ENCODE measurements at regions not wholly inside any gene's neighbourhood (a gene's known extent, or its start where the extent isn't known, plus 50 kb on each side); places are given as distances from the start of the nearest gene placed in this dataset.

- CTCF ChIA-PET = no interaction called here
- H3K27me3 Mint-ChIP-seq = peaks cover 2% of the 10 kb centered on the region
- peaks cover 5% of the 10 kb centered on the region for H3K9me3 Mint-ChIP-seq
- no peaks in the 10 kb centered on the region for H3K4me1 Mint-ChIP-seq
- no peak overlapping the region for H3K4me3 Mint-ChIP-seq
- POLR2A ChIA-PET = no interaction called here
- no peaks in the 10 kb centered on the region for H3K36me3 Mint-ChIP-seq (ENCODE audit: low read depth)
- no peak for DNase-seq
- H3K27ac Mint-ChIP-seq = no peak overlapping the region
These were observed 85.7 kb downstream of the ADRA2C start for GRCh38 chr4:3851881-3852280.

GRCh38 chr4:3852309-3852708 is 86.1 kb downstream of the ADRA2C start:
- no peaks in the 10 kb centered on the region for H3K4me1 Mint-ChIP-seq
- POLR2A ChIA-PET = no interaction called here
- H3K27me3 Mint-ChIP-seq = peaks cover 2% of the 10 kb centered on the region
- H3K4me3 Mint-ChIP-seq = no peak overlapping the region
- H3K9me3 Mint-ChIP-seq = peaks cover 5% of the 10 kb centered on the region
- no peak overlapping the region for H3K27ac Mint-ChIP-seq
- CTCF ChIA-PET = no interaction called here
- no peaks in the 10 kb centered on the region for H3K36me3 Mint-ChIP-seq (ENCODE audit: low read depth)
- no peak for DNase-seq

- POLR2A ChIA-PET = no interaction called here
- Mint-ChIP-seq H3K27me3 (peaks cover 2% of the 10 kb centered on the region), H3K4me3 (no peak overlapping the region), H3K27ac (no peak overlapping the region), H3K36me3 (ENCODE audit: low read depth) (no peaks in the 10 kb centered on the region), H3K4me1 (no peaks in the 10 kb centered on the region), H3K9me3 (peaks cover 5% of the 10 kb centered on the region)
- DNase-seq = no peak
- CTCF ChIA-PET = no interaction called here
These were observed 86.5 kb downstream of the ADRA2C start for GRCh38 chr4:3852711-3853110.

GRCh38 chr4:3853388-3854035 is 87.3 kb downstream of the ADRA2C start:
- Mint-ChIP-seq H3K4me3 (no peak overlapping the region), H3K27me3 (peaks cover 2% of the 10 kb centered on the region), H3K36me3 (ENCODE audit: low read depth) (no peaks in the 10 kb centered on the region), H3K9me3 (peaks cover 5% of the 10 kb centered on the region), H3K27ac (no peak overlapping the region), H3K4me1 (no peaks in the 10 kb centered on the region)
- no peak for DNase-seq
- ChIA-PET CTCF (no interaction called here), POLR2A (no interaction called here)

GRCh38 chr4:3854661-3855060 is 88.5 kb downstream of the ADRA2C start:
- Mint-ChIP-seq H3K27me3 (peaks cover 2% of the 10 kb centered on the region), H3K4me1 (no peaks in the 10 kb centered on the region), H3K4me3 (no peak overlapping the region), H3K9me3 (peaks cover 2% of the 10 kb centered on the region), H3K36me3 (ENCODE audit: low read depth) (no peaks in the 10 kb centered on the region), H3K27ac (no peak overlapping the region)
- no peak for DNase-seq
- POLR2A ChIA-PET = no interaction called here
- CTCF ChIA-PET = no interaction called here

GRCh38 chr4:3855646-3856045 is 89.5 kb downstream of the ADRA2C start:
- no peak for DNase-seq
- H3K9me3 Mint-ChIP-seq = no peaks in the 10 kb centered on the region
- POLR2A ChIA-PET = no interaction called here

GRCh38 chr4:3856604-3857204 is 90.5 kb downstream of the ADRA2C start:
- DNase-seq = no peak
- no peaks in the 10 kb centered on the region for H3K4me1 Mint-ChIP-seq
- no peak overlapping the region for H3K4me3 Mint-ChIP-seq
- ChIA-PET CTCF (no interaction called here), POLR2A (no interaction called here)
- peaks cover 2% of the 10 kb centered on the region for H3K27me3 Mint-ChIP-seq
- H3K9me3 Mint-ChIP-seq = no peaks in the 10 kb centered on the region
- no peaks in the 10 kb centered on the region for H3K36me3 Mint-ChIP-seq (ENCODE audit: low read depth)
- H3K27ac Mint-ChIP-seq = no peak overlapping the region

More at GRCh38 chr4:3855646-3856045, 89.5 kb downstream of the ADRA2C start:
- Mint-ChIP-seq H3K4me1 (no peaks in the 10 kb centered on the region), H3K27ac (no peak overlapping the region), H3K4me3 (no peak overlapping the region), H3K27me3 (peaks cover 2% of the 10 kb centered on the region), H3K36me3 (ENCODE audit: low read depth) (no peaks in the 10 kb centered on the region)
- CTCF ChIA-PET = interaction anchor here (0.6 kb wide), 1 partner anchor 51 kb away, joined by 5 read pairs; no protein-coding TSS in a partner anchor

GRCh38 chr4:3857269-3857926 is 91.2 kb downstream of the ADRA2C start:
- ChIA-PET POLR2A (no interaction called here), CTCF (no interaction called here)
- no peaks in the 10 kb centered on the region for H3K9me3 Mint-ChIP-seq
- H3K27me3 Mint-ChIP-seq = peaks cover 2% of the 10 kb centered on the region
- H3K36me3 Mint-ChIP-seq (ENCODE audit: low read depth) = no peaks in the 10 kb centered on the region
- H3K27ac Mint-ChIP-seq = no peak overlapping the region
- no peak for DNase-seq
- H3K4me3 Mint-ChIP-seq = no peak overlapping the region
- H3K4me1 Mint-ChIP-seq = no peaks in the 10 kb centered on the region

GRCh38 chr4:3858046-3858730 is 92.0 kb downstream of the ADRA2C start:
- CTCF ChIA-PET = no interaction called here
- Mint-ChIP-seq H3K4me1 (no peaks in the 10 kb centered on the region), H3K27me3 (peaks cover 2% of the 10 kb centered on the region), H3K9me3 (no peaks in the 10 kb centered on the region), H3K4me3 (no peak overlapping the region), H3K27ac (no peak overlapping the region), H3K36me3 (ENCODE audit: low read depth) (no peaks in the 10 kb centered on the region)
- POLR2A ChIA-PET = no interaction called here
- no peak for DNase-seq

- H3K27me3 Mint-ChIP-seq = peaks cover 2% of the 10 kb centered on the region
- no peak for DNase-seq
- POLR2A ChIA-PET = interaction anchor here (0.6 kb wide), 1 partner anchor 1794 kb away, joined by 3 read pairs; no protein-coding TSS in a partner anchor
- no peaks in the 10 kb centered on the region for H3K36me3 Mint-ChIP-seq (ENCODE audit: low read depth)
- H3K9me3 Mint-ChIP-seq = no peaks in the 10 kb centered on the region
- H3K27ac Mint-ChIP-seq = no peak overlapping the region
- no peaks in the 10 kb centered on the region for H3K4me1 Mint-ChIP-seq
- no peak overlapping the region for H3K4me3 Mint-ChIP-seq
- CTCF ChIA-PET = no interaction called here
These were observed 92.7 kb downstream of the ADRA2C start for GRCh38 chr4:3858765-3859388.

GRCh38 chr4:3859571-3859970 is 93.4 kb downstream of the ADRA2C start:
- H3K4me3 Mint-ChIP-seq = no peak overlapping the region
- H3K27me3 Mint-ChIP-seq = peaks cover 2% of the 10 kb centered on the region
- DNase-seq = no peak
- H3K36me3 Mint-ChIP-seq (ENCODE audit: low read depth) = no peaks in the 10 kb centered on the region
- ChIA-PET CTCF (no interaction called here), POLR2A (interaction anchor here (0.6 kb wide), 1 partner anchor 1793 kb away, joined by 3 read pairs; no protein-coding TSS in a partner anchor)
- H3K4me1 Mint-ChIP-seq = no peaks in the 10 kb centered on the region
- no peaks in the 10 kb centered on the region for H3K9me3 Mint-ChIP-seq
- H3K27ac Mint-ChIP-seq = no peak overlapping the region

- no peak overlapping the region for H3K4me3 Mint-ChIP-seq
- no peaks in the 10 kb centered on the region for H3K4me1 Mint-ChIP-seq
- no peak for DNase-seq
These were observed 94.1 kb downstream of the ADRA2C start for GRCh38 chr4:3860061-3860912.

More at GRCh38 chr4:3860061-3860912, 94.1 kb downstream of the ADRA2C start:
- Mint-ChIP-seq H3K27me3 (peaks cover 2% of the 10 kb centered on the region), H3K36me3 (ENCODE audit: low read depth) (no peaks in the 10 kb centered on the region), H3K27ac (no peak overlapping the region), H3K9me3 (no peaks in the 10 kb centered on the region)
- ChIA-PET CTCF (no interaction called here), POLR2A (no interaction called here)
